HepG2 (cell line): ENCODE measurements at regions not wholly inside any gene's neighbourhood (a gene's known extent, or its start where the extent isn't known, plus 50 kb on each side); places are given as distances from the start of the nearest gene placed in this dataset.

Source experiments
- ATAC-seq: fragments of 200-7000 bp; cut with Tn5 transposase; 3 replicates; pipeline ENCODE4 v1.9.1; 2020; ENCODE audit warnings: mild to moderate bottlenecking, moderate library complexity
- BruUV-seq: library from RNA; stranded (reverse); fragments of 400-500 nt; replicated peaks from 2 replicates; lab custom pipeline; 2021; lab: Mats Ljungman, UMichigan
- CTCF ChIA-PET: fragments of 300-600 bp; formaldehyde crosslinking; extraction: SDS; loops from one replicate; lab custom pipeline; 2021; ENCODE audit warnings: low total read pairs, inconsistent platforms, low intra/inter-chr PET ratio; lab: Yijun Ruan, JAX
- POLR2A ChIA-PET: fragments of 350-600 bp; sonication (Branson Sonifier 250); formaldehyde crosslinking; loops from one replicate; lab custom pipeline; 2020; ENCODE audit warnings: antibody characterized with exemption, inconsistent platforms; lab: Yijun Ruan, JAX
- DNase-seq: peaks from one replicate; pipeline ENCODE4 v3.0.0-alpha.2; 2015; ENCODE audit warnings: low spot score
- FAIRE-seq: peaks from 3 replicates; lab custom pipeline; 2011; peaks lifted over from hg19 to GRCh38; lab: Jason Lieb, UNC
- H2AFZ ChIP-seq: one replicate; pipeline ENCODE4 v1.6.1; 2011; ENCODE audit warnings: low read length, inconsistent platforms
- H3K27ac ChIP-seq: fragments of 300-600 bp; 3 replicates; pipeline ENCODE4 v1.8.0; 2011; ENCODE audit warnings: mixed run types, mild to moderate bottlenecking, mixed read lengths, low read length, inconsistent platforms; ENCODE audit not compliant: insufficient read depth; ENCODE audit errors: extremely low read length
- H3K27me3 ChIP-seq, 2 experiments: fragments of 200-600 bp in 1 of 2; 2 replicates in 1 of 2; 3 replicates in 1 of 2; pipeline versions ENCODE4 v1.6.0 to v1.8.0; 2011; ENCODE audit warnings: low read length in 2 of 2, mild to moderate bottlenecking in 2 of 2, moderate library complexity in 2 of 2, inconsistent platforms in 1 of 2; ENCODE audit not compliant: insufficient read depth in 2 of 2, control insufficient read depth in 1 of 2
- H3K36me3 ChIP-seq, 2 experiments: fragments of 200-600 bp in 1 of 2; replicated peaks in 1 of 2; 2 replicates in 1 of 2; 3 replicates in 1 of 2; pipeline versions ENCODE4 v1.5.1 to v1.8.0; 2011; ENCODE audit warnings: low read length in 2 of 2, inconsistent platforms in 1 of 2; ENCODE audit not compliant: insufficient read depth in 2 of 2, control insufficient read depth in 1 of 2
- H3K4me1 ChIP-seq: 2 replicates; pipeline ENCODE4 v1.5.1; 2012; ENCODE audit warnings: low read length, inconsistent platforms; ENCODE audit not compliant: insufficient read depth
- H3K4me2 ChIP-seq: 2 replicates; pipeline ENCODE4 v1.6.0; 2011; ENCODE audit warnings: low read depth, low read length, inconsistent platforms
- H3K4me3 ChIP-seq, 3 experiments: fragments of 200-600 bp in 1 of 3; sonication (generic), shearing (Covaris generic) in 1 of 3; replicated peaks in 1 of 3; 2 replicates each; pipeline ENCODE4 v1.5.1; 2011 to 2016; ENCODE audit warnings: low read length in 3 of 3, inconsistent platforms in 2 of 3, low read depth in 2 of 3, mild to moderate bottlenecking in 2 of 3, control low read depth in 1 of 3, mixed read lengths in 1 of 3; ENCODE audit not compliant: insufficient read depth in 1 of 3
- H3K79me2 ChIP-seq: one replicate; pipeline ENCODE4 v1.6.1; 2011; ENCODE audit warnings: low read length, inconsistent platforms; ENCODE audit not compliant: insufficient read depth
- H3K9ac ChIP-seq: 2 replicates; pipeline ENCODE4 v1.6.0; 2011; ENCODE audit warnings: mild to moderate bottlenecking, low read depth, low read length, inconsistent platforms; ENCODE audit not compliant: insufficient read depth
- H3K9me3 ChIP-seq: 2 replicates; pipeline ENCODE4 v1.5.1; 2012; ENCODE audit warnings: mild to moderate bottlenecking, low read length
- H4K20me1 ChIP-seq: 2 replicates; pipeline ENCODE4 v1.6.0; 2011; ENCODE audit warnings: inconsistent platforms, mild to moderate bottlenecking, low read length, moderate library complexity; ENCODE audit not compliant: insufficient read depth
- BATF2 ChIP-seq: sonication (generic); formaldehyde crosslinking; IDR thresholded peaks from 2 replicates; pipeline ENCODE4 v1.8.0; 2022; ENCODE audit warnings: mild to moderate bottlenecking, missing genetic modification reagents, moderate library complexity
- BORCS8-MEF2B ChIP-seq: sonication (generic); formaldehyde crosslinking; IDR thresholded peaks from 2 replicates; pipeline ENCODE4 v1.8.0; 2022; ENCODE audit warnings: mild to moderate bottlenecking, missing genetic modification reagents
- BRCA1 ChIP-seq: sonication (generic); formaldehyde crosslinking; IDR thresholded peaks from 2 replicates; pipeline ENCODE4 v1.4.0; 2020; ENCODE audit warnings: missing genetic modification reagents
- CTCF ChIP-seq: sonication (generic); formaldehyde crosslinking; IDR thresholded peaks from 2 replicates; pipeline ENCODE4 v1.5.0; 2020; ENCODE audit warnings: mild to moderate bottlenecking, missing genetic modification reagents, moderate library complexity
- FOSL2 ChIP-seq: sonication (generic); formaldehyde crosslinking; IDR thresholded peaks from 2 replicates; pipeline ENCODE4 v1.4.0; 2020; ENCODE audit warnings: missing genetic modification reagents
- FOXA1 ChIP-seq, 2 experiments: fragments of 450-650 bp in 1 of 2; sonication (generic) in 1 of 2; formaldehyde crosslinking in 1 of 2; IDR thresholded peaks; 2 replicates each; pipeline versions ENCODE4 v1.4.0 to v1.6.1; 2016 to 2020; ENCODE audit warnings: missing genetic modification reagents in 1 of 2
- KLF9 ChIP-seq: IDR thresholded peaks from 2 replicates; pipeline ENCODE4 v1.6.1; 2016; ENCODE audit warnings: low read depth
- SYNCRIP ChIP-seq: fragments of 200-400 bp; formaldehyde crosslinking; IDR thresholded peaks from 2 replicates; pipeline ENCODE4 v1.6.1; 2018; ENCODE audit warnings: mild to moderate bottlenecking, low read depth, low read length; ENCODE audit not compliant: insufficient read depth
- TEF ChIP-seq: sonication (generic); formaldehyde crosslinking; IDR thresholded peaks from 2 replicates; pipeline ENCODE4 v1.5.0; 2020; ENCODE audit warnings: missing genetic modification reagents
- ZNF142 ChIP-seq: sonication (generic); formaldehyde crosslinking; IDR thresholded peaks from 2 replicates; pipeline ENCODE4 v1.4.0; 2020; ENCODE audit warnings: missing genetic modification reagents
- ZNF264 ChIP-seq: sonication (generic); formaldehyde crosslinking; IDR thresholded peaks from 2 replicates; pipeline ENCODE4 v1.4.0; 2020; ENCODE audit warnings: missing genetic modification reagents
- ZNF331 ChIP-seq: sonication (generic); formaldehyde crosslinking; IDR thresholded peaks from 2 replicates; pipeline ENCODE4 v1.4.0; 2020; ENCODE audit warnings: missing genetic modification reagents
- ZNF430 ChIP-seq: sonication (generic); formaldehyde crosslinking; IDR thresholded peaks from 2 replicates; pipeline ENCODE4 v1.9.0; 2021; ENCODE audit warnings: mild to moderate bottlenecking, missing genetic modification reagents
- ZNF639 ChIP-seq: conservative IDR thresholded peaks from 2 replicates; pipeline ENCODE4 v1.6.1; 2018; ENCODE audit warnings: missing genetic modification reagents
- ZNF761 ChIP-seq: sonication (generic); formaldehyde crosslinking; conservative IDR thresholded peaks from 2 replicates; pipeline ENCODE4 v1.4.0; 2020; ENCODE audit warnings: mild to moderate bottlenecking, missing genetic modification reagents
- WGBS: methylation state at CpG from one replicate; pipeline ENCODE4 v1.1.6; 2017; ENCODE audit warnings: low lambda C conversion rate; 5-methylcytosine and 5-hydroxymethylcytosine counted together
- in situ Hi-C: cut with HindIII; loops from 2 replicates; pipeline ENCODE4 v1.10.0; 2017; ENCODE audit warnings: low pct_unique_long_range_greater_than_20kb; ENCODE audit not compliant: extremely low pct_ligation_motif_present
- intact Hi-C: fragments of 100-400 bp; cut with micrococcal nuclease; formaldehyde crosslinking; loops from one replicate; pipeline ENCODE4 v1.10.0; 2022; ENCODE audit not compliant: unreplicated experiment

GRCh38 chr1:198040880-198041279 lies 115.9 kb upstream of the NEK7 start (continued):
- TF ChIP-seq TEF (CRISPR knock-in tag) (no peak), BRCA1 (CRISPR knock-in tag) (no peak), KLF9 (CRISPR knock-in tag) (no peak), ZNF761 (CRISPR knock-in tag) (no peak), SYNCRIP (no peak), CTCF (CRISPR knock-in tag) (no peak), BORCS8-MEF2B (CRISPR knock-in tag) (no peak)

GRCh38 chr1:198042168-198042567 lies 114.6 kb upstream of the NEK7 start:
- Histone ChIP-seq H3K4me2 (no peak overlapping the region), H2AFZ (no peak overlapping the region), H3K4me3 (no peak overlapping the region), H3K9ac (no peak overlapping the region), H3K36me3 (no peaks in the 10 kb centered on the region), H4K20me1 (no peaks in the 10 kb centered on the region), H3K27ac (no peak overlapping the region), H3K4me1 (no peaks in the 10 kb centered on the region), H3K79me2 (no peaks in the 10 kb centered on the region), H3K9me3 (no peaks in the 10 kb centered on the region), H3K27me3 (no peaks in the 10 kb centered on the region)
- CTCF ChIA-PET, result no interaction called here
- POLR2A ChIA-PET, result no interaction called here
- no peak for ATAC-seq
- no TSS peak for BruUV-seq
- 54% methylated on average over 2 of the region's 2 CpGs for WGBS
- in situ Hi-C loops, result no loop called here
- FAIRE-seq, result no peak
- no peak for DNase-seq
- intact Hi-C loops, result no loop called here
- no peak for TF ChIP-seq ZNF639
- TF ChIP-seq ZNF331 (CRISPR knock-in tag), result no peak
- TF ChIP-seq ZNF142 (CRISPR knock-in tag), result no peak
- TF ChIP-seq FOSL2 (CRISPR knock-in tag), result no peak
- TF ChIP-seq BATF2, result no peak
- TF ChIP-seq ZNF264 (CRISPR knock-in tag), result no peak
- no peak for TF ChIP-seq ZNF430 (CRISPR knock-in tag)
- TF ChIP-seq FOXA1 (IDR thresholded peaks at IDR 0.05), result no peak
- no peak for TF ChIP-seq FOXA1 (CRISPR knock-in tag; IDR thresholded peaks at IDR 0.05)
